GM23248 (cell line): ENCODE measurements at regions not wholly inside any gene's neighbourhood (a gene's known extent, or its start where the extent isn't known, plus 50 kb on each side); places are given as distances from the start of the nearest gene placed in this dataset.

Experiments
- EZH2 ChIP-seq: fragments of 200-600 bp; sonication (generic); IDR thresholded peaks from 2 replicates; pipeline ENCODE4 v1.6.1; 2018; ENCODE audit warnings: antibody characterized with exemption, mild to moderate bottlenecking; ENCODE audit not compliant: insufficient read depth, poor library complexity, severe bottlenecking
- EZH2phosphoT487 ChIP-seq: fragments of 200-600 bp; sonication (generic); IDR thresholded peaks from 2 replicates; pipeline ENCODE4 v1.6.1; 2018; ENCODE audit warnings: antibody characterized with exemption, moderate library complexity, mild to moderate bottlenecking, low read depth; ENCODE audit not compliant: insufficient read depth

GRCh38 chr2:143823296-143823695, 694.1 kb downstream of the ARHGAP15 start:
- TF ChIP-seq EZH2 (no peak), EZH2phosphoT487 (no peak)
